ENCODE measurements at regions not wholly inside any gene's neighbourhood (a gene's known extent, or its start where the extent isn't known, plus 50 kb on each side); places are given as distances from the start of the nearest gene placed in this dataset.

GRCh38 chr5:98614341-98614740, 159.1 kb upstream of the RGMB start:
- CTCF ChIA-PET, result no interaction called here
- DNase-seq (ENCODE audit: extremely low spot score), result no peak
- TF ChIP-seq CTCF (IDR thresholded peaks at IDR 0.05; ENCODE audit: control extremely low read depth, extremely low read depth, low read depth, missing control alignments), result no peak
- POLR2A ChIA-PET, result no interaction called here

- DNase-seq (ENCODE audit: extremely low spot score), result no peak
- ChIA-PET POLR2A (no interaction called here), CTCF (no interaction called here)
- TF ChIP-seq CTCF (IDR thresholded peaks at IDR 0.05; ENCODE audit: control extremely low read depth, extremely low read depth, low read depth, missing control alignments), result no peak
Measured at GRCh38 chr5:98621821-98622220, 151.6 kb upstream of the RGMB start.

- ChIA-PET CTCF (no interaction called here), POLR2A (no interaction called here)
- TF ChIP-seq CTCF (IDR thresholded peaks at IDR 0.05; ENCODE audit: control extremely low read depth, extremely low read depth, low read depth, missing control alignments), result no peak
- no peak for DNase-seq (ENCODE audit: extremely low spot score)
Measured at GRCh38 chr5:98624145-98624880, 149.2 kb upstream of the RGMB start.

GRCh38 chr5:98627121-98627520, 146.3 kb upstream of the RGMB start:
- no peak for TF ChIP-seq CTCF (IDR thresholded peaks at IDR 0.05; ENCODE audit: control extremely low read depth, extremely low read depth, low read depth, missing control alignments)
- POLR2A ChIA-PET, result no interaction called here
- CTCF ChIA-PET, result no interaction called here
- DNase-seq (ENCODE audit: extremely low spot score), result no peak

- no peak for TF ChIP-seq CTCF (IDR thresholded peaks at IDR 0.05; ENCODE audit: control extremely low read depth, extremely low read depth, low read depth, missing control alignments)
- DNase-seq (ENCODE audit: extremely low spot score), result no peak
- CTCF ChIA-PET, result no interaction called here
- POLR2A ChIA-PET, result no interaction called here
Measured at GRCh38 chr5:98630621-98631020, 142.8 kb upstream of the RGMB start.

- no peak for TF ChIP-seq CTCF (IDR thresholded peaks at IDR 0.05; ENCODE audit: control extremely low read depth, extremely low read depth, low read depth, missing control alignments)
- ChIA-PET POLR2A (no interaction called here), CTCF (no interaction called here)
- DNase-seq (ENCODE audit: extremely low spot score), result no peak
Measured at GRCh38 chr5:98631311-98632054, 142.0 kb upstream of the RGMB start.

Data from GM10248 (cell line).